HG03175 (cell line): ENCODE measurements at regions not wholly inside any gene's neighbourhood (a gene's known extent, or its start where the extent isn't known, plus 50 kb on each side); places are given as distances from the start of the nearest gene placed in this dataset.

Experiments used
- ATAC-seq: cut with Tn5 transposase; IDR thresholded peaks from one replicate; pipeline ENCODE4 v1.9.1; 2021; ENCODE audit warnings: mild to moderate bottlenecking, moderate library complexity; ENCODE audit not compliant: unreplicated experiment

GRCh38 chr18:78130232-78131195, 849.1 kb upstream of the SALL3 start:
- no peak for ATAC-seq

GRCh38 chr18:78133729-78134128, 845.9 kb upstream of the SALL3 start:
- no peak for ATAC-seq

GRCh38 chr18:78136986-78137385, 842.6 kb upstream of the SALL3 start:
- ATAC-seq, result no peak

- no peak for ATAC-seq
These were observed 840.6 kb upstream of the SALL3 start for GRCh38 chr18:78138983-78139496.

- no peak for ATAC-seq
These were observed 839.3 kb upstream of the SALL3 start for GRCh38 chr18:78140294-78140693.

GRCh38 chr18:78144669-78145068, 834.9 kb upstream of the SALL3 start:
- ATAC-seq, result no peak

GRCh38 chr18:78145096-78145495, 834.5 kb upstream of the SALL3 start:
- no peak for ATAC-seq

- ATAC-seq, result no peak
These were observed 833.2 kb upstream of the SALL3 start for GRCh38 chr18:78146136-78147085.

GRCh38 chr18:78150590-78150989, 829.0 kb upstream of the SALL3 start:
- no peak for ATAC-seq

- ATAC-seq, result no peak
These were observed 828.4 kb upstream of the SALL3 start for GRCh38 chr18:78151234-78151633.

- ATAC-seq, result no peak
These were observed 827.5 kb upstream of the SALL3 start for GRCh38 chr18:78151948-78152725.

GRCh38 chr18:78153362-78153761, 826.3 kb upstream of the SALL3 start:
- ATAC-seq, result no peak

- no peak for ATAC-seq
These were observed 825.2 kb upstream of the SALL3 start for GRCh38 chr18:78154444-78154843.

GRCh38 chr18:78154853-78155252, 824.8 kb upstream of the SALL3 start:
- ATAC-seq, result no peak

- no peak for ATAC-seq
These were observed 823.2 kb upstream of the SALL3 start for GRCh38 chr18:78156466-78156865.

- no peak for ATAC-seq
These were observed 820.7 kb upstream of the SALL3 start for GRCh38 chr18:78158943-78159342.

GRCh38 chr18:78159397-78159796, 820.2 kb upstream of the SALL3 start:
- no peak for ATAC-seq

GRCh38 chr18:78160961-78161656, 818.5 kb upstream of the SALL3 start:
- ATAC-seq, result no peak

- ATAC-seq, result no peak
These were observed 814.1 kb upstream of the SALL3 start for GRCh38 chr18:78165525-78165924.

GRCh38 chr18:78168526-78168925, 811.1 kb upstream of the SALL3 start:
- ATAC-seq, result no peak
